T-helper 1 cell treated with Interleukin-12 subunit alpha and Interleukin-12 subunit beta and Interleukin-4 antibody, amounts not matched to agents 30 μg/mL and 1 μg/mL, for 36 hours (primary cell): ENCODE measurements at regions not wholly inside any gene's neighbourhood (a gene's known extent, or its start where the extent isn't known, plus 50 kb on each side); places are given as distances from the start of the nearest gene placed in this dataset.
"Not testable (repeated sequence)": the region's sequence is repeated elsewhere in the genome, so short reads cannot be mapped to it uniquely, and the experiment has no call there.

Experiments
- H3K27ac Mint-ChIP-seq: one replicate; pipeline ENCODE4 v1.8.0; 2021; ENCODE audit warnings: mild to moderate bottlenecking, mixed read lengths
- H3K27me3 Mint-ChIP-seq: one replicate; pipeline ENCODE4 v1.8.0; 2021; ENCODE audit warnings: low read depth, mixed read lengths
- H3K36me3 Mint-ChIP-seq: one replicate; pipeline ENCODE4 v1.8.0; 2021; ENCODE audit warnings: low read depth, mixed read lengths
- H3K4me1 Mint-ChIP-seq: one replicate; pipeline ENCODE4 v1.8.0; 2021; ENCODE audit warnings: low read depth, mixed read lengths
- H3K4me3 Mint-ChIP-seq: one replicate; pipeline ENCODE4 v1.8.0; 2021; ENCODE audit warnings: mild to moderate bottlenecking, moderate library complexity, mixed read lengths
- H3K9me3 Mint-ChIP-seq: one replicate; pipeline ENCODE4 v1.8.0; 2021; ENCODE audit warnings: mixed read lengths

DNA sequence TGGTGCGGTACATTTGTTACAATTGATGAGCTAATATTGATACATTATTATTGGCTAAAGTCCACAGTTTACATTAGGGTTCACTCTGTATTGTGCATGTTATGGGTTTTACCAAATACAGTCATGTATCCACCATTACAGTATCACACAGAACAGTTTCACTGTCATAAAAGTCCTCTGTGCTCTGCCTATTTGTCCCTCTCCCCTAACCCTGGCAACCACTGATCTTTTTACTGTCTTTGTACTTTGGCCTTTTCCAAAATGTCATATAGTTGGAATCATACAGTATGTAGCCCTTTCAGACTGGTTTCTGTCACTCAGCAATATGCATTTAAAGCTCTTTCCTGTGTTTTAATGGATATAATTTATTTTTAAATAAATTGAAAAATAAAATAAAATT, 83.1 kb upstream of the SLC4A7 start:
- Mint-ChIP-seq H3K27ac (no peak overlapping the region), H3K36me3 (no peaks in the 10 kb centered on the region), H3K27me3 (no peaks in the 10 kb centered on the region), H3K4me1 (peaks cover 4% of the 10 kb centered on the region), H3K9me3 (no peaks in the 10 kb centered on the region), H3K4me3 (no peak overlapping the region)

DNA sequence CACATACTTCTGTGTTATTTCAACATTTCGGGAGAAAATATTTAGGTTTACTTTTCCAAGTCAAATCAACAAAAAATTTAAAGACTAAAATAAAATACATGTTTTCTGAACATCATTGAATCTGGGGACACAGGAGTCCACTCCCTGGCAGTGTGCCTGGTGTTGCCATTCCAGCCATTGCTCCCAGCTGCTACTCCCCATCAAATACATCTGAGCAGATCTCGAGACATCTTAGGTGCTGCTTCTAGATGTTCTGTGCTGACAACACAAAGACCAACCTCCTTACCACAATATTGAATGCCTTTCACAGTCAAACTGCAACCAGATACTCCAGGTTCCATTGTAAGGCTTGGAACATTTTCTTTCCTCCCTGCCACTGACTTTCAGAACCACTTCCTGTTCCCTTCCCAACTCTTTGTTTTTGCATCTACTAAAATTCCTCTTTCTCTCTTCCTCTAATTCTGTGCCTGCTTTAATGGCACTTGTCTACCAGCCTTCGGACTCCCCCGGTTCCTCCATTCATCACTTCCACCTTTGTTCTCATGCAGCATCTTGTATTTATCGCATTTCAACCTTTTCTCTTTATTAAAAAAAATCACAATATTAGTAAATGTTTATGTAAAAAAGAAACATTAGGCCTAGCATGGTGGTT, 81.1 kb upstream of the SLC4A7 start:
- peaks cover 4% of the 10 kb centered on the region for H3K4me1 Mint-ChIP-seq
- no peak overlapping the region for H3K4me3 Mint-ChIP-seq
- H3K36me3 Mint-ChIP-seq, result no peaks in the 10 kb centered on the region
- H3K9me3 Mint-ChIP-seq, result no peaks in the 10 kb centered on the region
- no peak overlapping the region for H3K27ac Mint-ChIP-seq
- no peaks in the 10 kb centered on the region for H3K27me3 Mint-ChIP-seq

DNA sequence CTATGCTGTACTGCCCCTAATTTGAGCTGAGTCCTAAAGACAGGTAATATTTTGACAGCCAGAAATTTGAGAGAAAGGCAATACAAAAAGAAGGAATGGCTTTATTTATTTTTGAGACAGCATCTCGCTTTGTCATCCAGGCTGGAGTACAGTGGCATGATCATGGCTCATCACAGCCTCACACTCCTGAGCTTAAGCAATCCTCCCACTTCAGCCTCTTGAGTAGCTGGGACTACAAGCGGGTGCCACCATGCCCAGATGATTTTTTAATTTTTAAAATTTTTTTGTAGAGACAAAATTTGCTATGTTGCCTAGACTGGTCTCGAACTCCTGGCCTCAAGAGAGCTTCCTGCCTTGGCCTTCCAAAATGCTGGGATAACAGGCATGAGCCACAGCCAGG, 77.4 kb upstream of the SLC4A7 start:
- Mint-ChIP-seq H3K4me3 (no peak overlapping the region), H3K4me1 (peaks cover 5% of the 10 kb centered on the region), H3K36me3 (no peaks in the 10 kb centered on the region), H3K27me3 (no peaks in the 10 kb centered on the region), H3K27ac (no peak overlapping the region), H3K9me3 (no peaks in the 10 kb centered on the region)

DNA sequence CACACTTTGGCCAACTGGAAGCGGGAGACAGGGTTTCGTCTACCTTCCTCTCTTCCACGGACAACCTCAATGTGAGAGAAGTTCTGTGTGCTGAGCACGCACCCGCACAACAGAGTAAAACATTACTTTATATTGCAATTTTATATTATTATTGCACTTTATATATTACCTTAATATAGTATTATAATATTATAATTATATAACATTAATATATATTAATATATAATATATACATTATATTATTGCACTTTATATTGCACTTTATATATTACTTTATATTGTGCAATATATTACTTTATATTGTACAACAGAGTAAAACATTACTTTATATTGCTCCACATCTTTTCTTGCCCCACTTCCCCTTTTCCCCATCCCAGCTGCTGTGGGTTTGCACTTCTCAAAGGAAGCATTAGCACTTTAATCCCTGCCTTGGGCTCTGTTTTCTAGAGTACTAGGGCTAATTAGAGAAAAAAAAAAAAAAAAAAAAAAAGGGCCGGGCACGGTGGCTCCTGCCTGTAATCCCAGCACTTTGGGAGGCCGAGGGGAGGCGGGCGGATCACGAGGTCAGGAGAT, 76.4 kb upstream of the SLC4A7 start:
- Mint-ChIP-seq H3K4me1 (peaks cover 5% of the 10 kb centered on the region), H3K27ac (no peak overlapping the region), H3K36me3 (no peaks in the 10 kb centered on the region), H3K9me3 (no peaks in the 10 kb centered on the region), H3K27me3 (no peaks in the 10 kb centered on the region), H3K4me3 (no peak overlapping the region)

DNA sequence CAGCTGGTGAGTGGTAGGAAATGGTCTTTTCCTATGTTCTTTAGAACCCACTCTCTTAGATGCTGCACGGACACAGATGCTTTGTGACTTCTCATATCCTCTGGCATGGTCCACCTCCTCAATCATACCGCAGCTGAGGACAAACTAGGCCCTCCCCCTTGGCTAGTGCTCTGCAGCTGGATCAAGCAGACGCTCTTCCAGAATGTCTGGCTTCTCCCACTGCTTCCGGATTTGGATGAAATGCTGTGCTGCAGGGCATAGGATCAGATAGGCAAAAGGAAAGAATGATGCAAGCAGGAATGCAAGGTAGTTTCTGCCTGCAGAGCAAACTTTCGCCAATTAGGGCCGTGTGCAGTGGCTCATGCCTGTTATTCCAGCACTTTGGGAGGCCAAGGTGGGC, 75.7 kb upstream of the SLC4A7 start:
- no peak overlapping the region for H3K27ac Mint-ChIP-seq
- H3K9me3 Mint-ChIP-seq, result no peaks in the 10 kb centered on the region
- no peak overlapping the region for H3K4me3 Mint-ChIP-seq
- H3K27me3 Mint-ChIP-seq, result no peaks in the 10 kb centered on the region
- H3K36me3 Mint-ChIP-seq, result no peaks in the 10 kb centered on the region
- H3K4me1 Mint-ChIP-seq, result peaks cover 2% of the 10 kb centered on the region

DNA sequence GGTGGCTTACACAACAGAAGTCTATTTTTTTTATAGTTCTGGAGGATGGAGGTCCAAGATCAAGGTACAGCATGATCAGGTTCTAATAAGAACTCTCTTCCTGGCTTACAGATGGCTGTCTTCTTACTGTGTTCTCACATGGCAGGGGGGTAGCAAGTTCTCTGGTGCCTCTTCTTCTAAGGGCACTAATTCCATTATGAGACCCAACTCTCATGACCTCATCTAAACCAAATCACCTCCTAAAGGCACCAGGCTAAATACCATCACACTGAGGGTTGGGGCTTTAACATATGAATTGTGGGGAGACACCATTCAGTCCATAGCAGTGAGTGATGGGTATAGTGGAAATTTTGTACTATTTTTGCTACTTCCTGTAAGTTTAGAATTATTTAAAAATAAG, 75.2 kb upstream of the SLC4A7 start:
- H3K9me3 Mint-ChIP-seq, result no peaks in the 10 kb centered on the region
- H3K4me3 Mint-ChIP-seq, result no peak overlapping the region
- peaks cover 3% of the 10 kb centered on the region for H3K27me3 Mint-ChIP-seq
- peaks cover 2% of the 10 kb centered on the region for H3K4me1 Mint-ChIP-seq
- H3K27ac Mint-ChIP-seq, result no peak overlapping the region
- H3K36me3 Mint-ChIP-seq, result no peaks in the 10 kb centered on the region

DNA sequence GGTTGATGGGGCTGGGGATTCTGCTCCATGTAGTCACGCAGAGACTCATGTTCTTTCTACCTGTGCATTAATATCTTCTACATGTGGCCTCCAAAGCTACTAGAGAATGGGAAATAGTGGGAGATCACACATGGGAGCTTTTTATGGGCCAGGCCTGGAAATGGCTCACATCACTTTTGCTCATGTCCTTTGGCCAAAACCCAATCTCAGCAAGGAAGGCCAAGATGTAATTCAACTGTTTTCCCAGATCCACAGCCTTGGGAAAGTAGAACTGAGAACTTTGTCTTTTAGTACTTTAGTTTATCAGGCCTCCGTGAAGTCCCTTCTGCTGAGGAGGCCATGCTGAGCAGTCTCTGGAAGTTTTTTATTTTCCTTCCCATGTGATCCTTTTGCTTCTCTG, 73.2 kb upstream of the SLC4A7 start:
- no peaks in the 10 kb centered on the region for H3K36me3 Mint-ChIP-seq
- peaks cover 12% of the 10 kb centered on the region for H3K27me3 Mint-ChIP-seq

DNA sequence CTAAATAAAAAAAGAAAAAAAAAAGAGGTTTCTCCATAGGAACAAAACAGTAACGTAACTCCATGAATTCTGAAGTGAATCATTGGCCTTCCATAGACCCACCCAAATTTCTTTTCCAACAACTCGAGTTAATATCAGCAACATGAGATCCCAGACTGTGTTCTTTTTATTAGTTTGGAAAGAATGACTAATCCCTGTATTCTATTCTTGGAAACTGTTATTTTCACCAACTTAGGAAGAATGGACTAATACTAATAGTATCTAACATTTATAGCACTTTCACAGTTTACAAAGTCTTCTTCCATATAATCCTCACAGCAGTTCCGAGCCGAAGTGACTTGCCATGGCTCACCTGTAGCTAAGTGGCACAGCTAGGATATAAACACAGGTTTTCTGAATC, 72.7 kb upstream of the SLC4A7 start:
- Mint-ChIP-seq H3K27ac (no peak overlapping the region), H3K36me3 (no peaks in the 10 kb centered on the region), H3K9me3 (no peaks in the 10 kb centered on the region), H3K27me3 (peaks cover 18% of the 10 kb centered on the region), H3K4me3 (no peak overlapping the region), H3K4me1 (peaks cover 2% of the 10 kb centered on the region)

More for the DNA sequence above, 73.2 kb upstream of the SLC4A7 start:
- H3K4me1 Mint-ChIP-seq, result peaks cover 2% of the 10 kb centered on the region
- no peaks in the 10 kb centered on the region for H3K9me3 Mint-ChIP-seq
- no peak overlapping the region for H3K27ac Mint-ChIP-seq
- no peak overlapping the region for H3K4me3 Mint-ChIP-seq

DNA sequence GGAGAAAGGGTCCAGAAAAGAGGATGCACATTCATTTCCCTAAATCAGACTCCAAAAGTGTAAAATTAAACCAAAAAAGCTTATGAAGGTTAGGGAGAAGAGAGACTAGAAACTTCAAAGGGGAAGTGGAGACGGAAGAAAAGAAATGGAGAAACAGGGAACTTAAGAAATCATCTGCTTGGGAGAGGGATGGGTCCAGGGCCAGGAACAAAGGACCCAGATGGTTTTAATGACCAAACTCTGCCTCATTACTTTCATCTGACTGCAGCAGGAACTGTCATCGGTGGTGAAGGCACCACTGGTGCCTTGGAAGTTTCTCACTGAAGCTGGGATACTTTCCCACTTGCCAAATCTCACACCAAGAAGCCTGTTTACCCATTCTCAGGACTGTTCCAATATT, 70.5 kb upstream of the SLC4A7 start:
- H3K4me3 Mint-ChIP-seq, result no peak overlapping the region
- no peak overlapping the region for H3K27ac Mint-ChIP-seq
- H3K27me3 Mint-ChIP-seq, result peaks cover 28% of the 10 kb centered on the region
- no peaks in the 10 kb centered on the region for H3K4me1 Mint-ChIP-seq
- H3K36me3 Mint-ChIP-seq, result no peaks in the 10 kb centered on the region
- H3K9me3 Mint-ChIP-seq, result no peaks in the 10 kb centered on the region

DNA sequence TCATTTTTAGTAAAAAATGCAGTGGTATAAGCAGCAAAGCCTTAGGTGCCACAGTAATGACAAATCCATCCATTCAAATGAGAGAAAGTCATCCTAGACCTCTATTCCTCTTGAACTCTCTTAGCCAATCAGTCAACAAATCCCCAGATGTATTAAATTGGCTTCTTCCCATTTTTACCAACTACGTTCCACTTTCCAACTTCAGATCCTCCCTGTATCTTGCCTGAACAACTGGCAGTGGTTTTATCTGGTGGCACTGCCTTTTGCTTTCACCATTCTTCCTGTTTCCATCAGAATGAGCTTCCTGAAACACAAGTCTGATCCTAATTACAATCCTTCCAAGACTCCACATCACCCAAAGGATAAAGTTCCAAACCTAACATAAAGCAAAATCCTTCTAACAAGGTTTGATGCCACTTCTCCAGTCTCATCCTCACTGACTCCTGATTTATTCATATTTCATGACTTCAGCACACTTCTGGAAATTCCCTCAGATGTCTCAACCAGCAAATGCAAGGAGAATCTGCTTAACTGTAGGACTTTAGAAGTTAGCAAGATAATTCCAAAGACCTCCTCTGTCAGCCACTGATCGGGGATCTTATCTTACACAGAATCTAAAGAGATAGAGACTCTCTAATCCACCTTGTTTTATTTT, 69.8 kb upstream of the SLC4A7 start:
- Mint-ChIP-seq H3K36me3 (no peaks in the 10 kb centered on the region), H3K27ac (no peak overlapping the region), H3K4me1 (no peaks in the 10 kb centered on the region), H3K9me3 (no peaks in the 10 kb centered on the region), H3K27me3 (peaks cover 28% of the 10 kb centered on the region), H3K4me3 (no peak overlapping the region)

DNA sequence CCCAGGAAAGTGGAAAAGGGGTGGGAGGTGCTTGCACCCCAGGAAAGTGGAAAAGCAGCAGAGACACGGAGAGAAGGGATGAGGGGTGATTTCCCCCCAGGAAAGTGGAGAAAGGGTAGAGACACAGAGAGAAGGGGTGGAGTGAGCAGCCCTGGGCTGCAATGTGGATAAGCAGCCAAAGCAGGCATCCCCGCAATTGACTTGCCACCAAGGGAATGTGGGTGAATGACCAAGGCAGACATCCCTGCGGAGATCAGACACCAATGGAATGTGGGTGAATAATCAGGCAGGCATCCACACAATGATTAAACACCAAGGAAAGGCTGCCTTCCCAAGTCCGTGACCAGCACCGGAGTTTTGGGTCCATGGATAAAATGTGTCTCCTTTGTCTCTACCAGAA, 68.5 kb upstream of the SLC4A7 start:
- H3K4me1 Mint-ChIP-seq, H3K27ac Mint-ChIP-seq, H3K9me3 Mint-ChIP-seq, H3K4me3 Mint-ChIP-seq, H3K36me3 Mint-ChIP-seq: not testable (repeated sequence)
- H3K27me3 Mint-ChIP-seq, result peaks cover 28% of the 10 kb centered on the region

DNA sequence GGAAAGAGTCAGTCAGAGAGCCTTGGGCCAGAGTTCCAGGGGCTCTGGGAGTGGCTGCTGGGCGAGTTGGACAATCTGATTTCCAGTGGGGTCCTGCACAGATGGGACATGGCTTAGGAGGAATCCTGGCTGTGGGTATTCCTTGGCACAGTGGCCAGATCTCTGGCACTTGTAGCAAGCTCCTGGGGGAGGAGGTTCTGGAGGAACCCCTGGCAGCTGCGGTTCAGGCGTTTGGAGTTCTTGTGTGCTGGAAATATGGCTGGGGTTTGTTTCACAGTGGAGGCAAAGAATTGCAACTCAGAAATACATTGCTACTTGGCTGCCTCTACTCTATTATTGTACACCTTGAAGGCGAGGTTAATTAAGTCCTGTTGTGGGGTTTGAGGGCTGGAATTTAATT, 67.2 kb upstream of the SLC4A7 start:
- H3K27ac Mint-ChIP-seq, H3K4me3 Mint-ChIP-seq, H3K36me3 Mint-ChIP-seq, H3K4me1 Mint-ChIP-seq, H3K9me3 Mint-ChIP-seq: not testable (repeated sequence)
- H3K27me3 Mint-ChIP-seq, result peaks cover 28% of the 10 kb centered on the region

DNA sequence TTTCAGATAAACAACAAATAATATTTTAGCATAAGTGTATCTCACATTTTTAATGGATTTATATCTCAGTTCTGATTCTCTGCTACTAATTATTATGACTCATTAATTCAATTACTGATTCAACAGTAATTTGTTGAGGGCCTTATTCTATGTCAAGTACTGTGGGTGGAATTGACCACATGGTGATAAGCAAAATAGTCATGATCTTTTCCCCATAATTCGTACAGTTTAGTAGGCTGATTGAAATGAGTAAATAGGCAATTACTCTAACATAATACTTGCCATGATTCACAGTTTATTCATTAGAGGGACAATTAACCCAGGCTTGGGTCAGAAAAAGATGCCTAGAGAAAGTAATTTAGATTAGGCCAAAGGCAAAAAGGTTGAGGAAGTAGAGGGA, 60.9 kb upstream of the SLC4A7 start:
- H3K9me3 Mint-ChIP-seq, result no peaks in the 10 kb centered on the region
- H3K4me3 Mint-ChIP-seq, result no peak overlapping the region
- H3K27me3 Mint-ChIP-seq, result peaks cover 2% of the 10 kb centered on the region
- peaks cover 4% of the 10 kb centered on the region for H3K36me3 Mint-ChIP-seq
- peaks cover 2% of the 10 kb centered on the region for H3K4me1 Mint-ChIP-seq
- no peak overlapping the region for H3K27ac Mint-ChIP-seq

DNA sequence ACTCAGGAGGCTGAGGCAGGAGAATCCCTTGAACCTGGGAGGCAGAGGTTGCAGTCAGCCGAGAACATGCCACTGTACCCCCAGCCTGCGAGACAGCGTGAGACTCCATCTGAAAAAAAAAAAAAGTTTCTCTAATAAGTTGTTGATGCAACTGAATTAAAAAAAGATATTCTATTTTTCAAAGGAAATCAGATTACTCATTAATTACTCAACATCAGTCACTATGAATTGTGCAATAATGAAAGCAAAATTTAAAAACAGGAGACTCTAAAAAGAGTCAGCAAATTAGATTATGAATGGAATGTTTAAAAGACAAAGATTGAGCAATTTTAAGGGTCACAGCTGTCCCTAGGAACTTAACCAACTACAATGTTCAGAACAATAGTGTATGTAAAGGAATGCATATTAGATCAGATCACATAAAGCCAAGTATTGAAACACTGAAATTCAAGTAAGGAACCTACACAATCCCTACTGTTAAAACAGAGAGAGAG, 60.2 kb upstream of the SLC4A7 start:
- no peaks in the 10 kb centered on the region for H3K9me3 Mint-ChIP-seq
- H3K27ac Mint-ChIP-seq, result no peak overlapping the region

DNA sequence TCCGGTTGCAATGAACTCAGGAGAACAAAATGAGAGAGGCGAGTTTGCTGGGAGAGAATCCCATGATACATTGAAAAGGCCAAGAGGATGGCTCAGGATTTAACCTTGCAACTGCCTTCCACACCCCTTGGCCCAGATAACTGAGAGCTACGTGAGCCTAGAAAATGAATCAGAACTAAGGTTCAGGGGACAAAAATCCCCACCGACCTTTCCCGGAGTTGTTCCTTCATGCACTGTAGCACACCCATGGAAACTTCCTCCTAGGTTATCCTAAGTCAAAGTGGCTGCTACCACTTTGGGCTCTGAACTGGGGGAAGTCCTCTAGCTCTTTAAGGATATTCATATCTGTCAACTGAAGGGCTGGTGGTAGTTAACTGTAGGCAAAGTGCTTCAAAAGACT, 58.3 kb upstream of the SLC4A7 start:
- peaks cover 2% of the 10 kb centered on the region for H3K4me1 Mint-ChIP-seq
- H3K27me3 Mint-ChIP-seq, result no peaks in the 10 kb centered on the region
- H3K9me3 Mint-ChIP-seq, result no peaks in the 10 kb centered on the region
- peaks cover 4% of the 10 kb centered on the region for H3K36me3 Mint-ChIP-seq
- no peak overlapping the region for H3K27ac Mint-ChIP-seq
- no peak overlapping the region for H3K4me3 Mint-ChIP-seq

More for the DNA sequence above, 60.2 kb upstream of the SLC4A7 start:
- Mint-ChIP-seq H3K4me3 (no peak overlapping the region), H3K36me3 (peaks cover 4% of the 10 kb centered on the region), H3K27me3 (no peaks in the 10 kb centered on the region), H3K4me1 (peaks cover 2% of the 10 kb centered on the region)
